ENCODE measurements at regions not wholly inside any gene's neighbourhood (a gene's known extent, or its start where the extent isn't known, plus 50 kb on each side); places are given as distances from the start of the nearest gene placed in this dataset.

GRCh38 chr2:238963161-238963970 is 115.5 kb downstream of the TWIST2 start:
- DNase-seq: no peak

GRCh38 chr2:238963971-238964328 is 116.1 kb downstream of the TWIST2 start:
- DNase-seq: no peak

- DNase-seq: no peak
Observed at GRCh38 chr2:238964544-238965067, 116.7 kb downstream of the TWIST2 start.

GRCh38 chr2:238965371-238966071 is 117.6 kb downstream of the TWIST2 start:
- DNase-seq: no peak

GRCh38 chr2:238966072-238966937 is 118.4 kb downstream of the TWIST2 start:
- no peak for DNase-seq

- DNase-seq: no peak
Observed at GRCh38 chr2:238967031-238967977, 119.4 kb downstream of the TWIST2 start.

- DNase-seq: no peak
Observed at GRCh38 chr2:238967978-238968360, 120.1 kb downstream of the TWIST2 start.

- no peak for DNase-seq
Observed at GRCh38 chr2:238968616-238969384, 120.9 kb downstream of the TWIST2 start.

GRCh38 chr2:238969857-238970256 is 122.0 kb downstream of the TWIST2 start:
- no peak for DNase-seq

- DNase-seq: peak; percentile 16
Observed at GRCh38 chr2:238970553-238971081, 122.7 kb downstream of the TWIST2 start.

- DNase-seq: no peak
Observed at GRCh38 chr2:238971318-238972145, 123.6 kb downstream of the TWIST2 start.

GRCh38 chr2:238972146-238972445 is 124.2 kb downstream of the TWIST2 start:
- DNase-seq: no peak

GRCh38 chr2:238973038-238973739 is 125.3 kb downstream of the TWIST2 start:
- no peak for DNase-seq

- DNase-seq: no peak
Observed at GRCh38 chr2:238974081-238974480, 126.2 kb downstream of the TWIST2 start.

GRCh38 chr2:238974501-238975166 is 126.7 kb downstream of the TWIST2 start:
- no peak for DNase-seq

- no peak for DNase-seq
Observed at GRCh38 chr2:238975408-238975807, 127.5 kb downstream of the TWIST2 start.

- DNase-seq: no peak
Observed at GRCh38 chr2:238978497-238978896, 130.6 kb downstream of the TWIST2 start.

- no peak for DNase-seq
Observed at GRCh38 chr2:238979636-238980035, 131.8 kb downstream of the TWIST2 start.

Data from NCI-H1092 treated with DMSO at 0.1 percent for 48 hours (cell line).